ENCODE measurements at regions not wholly inside any gene's neighbourhood (a gene's known extent, or its start where the extent isn't known, plus 50 kb on each side); places are given as distances from the start of the nearest gene placed in this dataset.

DNA sequence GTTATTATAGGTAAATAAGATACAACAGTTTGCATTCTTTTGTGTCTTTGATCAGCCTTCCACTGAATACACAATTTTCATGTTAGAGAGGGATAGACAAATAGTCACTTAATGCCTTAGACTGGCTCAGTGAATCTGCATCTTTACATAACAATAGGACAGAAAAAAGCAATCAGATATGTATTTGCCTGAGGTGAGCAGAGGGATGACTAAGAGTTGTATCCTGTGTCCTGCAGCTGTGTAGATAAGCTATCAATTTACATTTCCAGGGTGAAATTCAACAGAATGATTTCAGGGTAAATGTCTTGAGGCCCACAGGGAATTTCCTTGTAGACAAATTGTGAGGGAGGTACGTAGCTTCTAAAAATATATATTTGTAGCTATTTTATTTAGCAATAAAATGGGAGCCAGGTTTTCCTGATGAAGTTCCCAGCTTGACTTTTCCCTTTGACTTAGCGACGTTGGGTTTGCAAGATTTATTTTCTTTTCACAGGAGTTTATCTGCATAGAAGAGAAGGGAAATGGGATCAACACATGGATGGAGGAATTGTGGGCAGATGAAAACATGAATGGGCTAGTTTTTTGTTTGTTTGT lies 586.1 kb upstream of the CDH6 start:
- DNase-seq, result no peak
- WGBS, 2 donors, result 54 to 63% methylated on average over 3 of the region's 3 CpGs
- Histone ChIP-seq H3K36me3 (ENCODE audit: low read depth, missing control alignments) (no peaks in the 10 kb centered on the region), H3K27me3 (no peaks in the 10 kb centered on the region), H3K27ac (no peak overlapping the region), H3K9me3 (no peaks in the 10 kb centered on the region), H3K4me3 (no peak overlapping the region), H3K4me1 (no peaks in the 10 kb centered on the region)
- intact Hi-C loops (cut with DNase I; ENCODE audit: low total_unique reads), result no loop called here
- no peak for TF ChIP-seq POLR2A (IDR thresholded peaks at IDR 0.05)
- TF ChIP-seq, protein P1, sequence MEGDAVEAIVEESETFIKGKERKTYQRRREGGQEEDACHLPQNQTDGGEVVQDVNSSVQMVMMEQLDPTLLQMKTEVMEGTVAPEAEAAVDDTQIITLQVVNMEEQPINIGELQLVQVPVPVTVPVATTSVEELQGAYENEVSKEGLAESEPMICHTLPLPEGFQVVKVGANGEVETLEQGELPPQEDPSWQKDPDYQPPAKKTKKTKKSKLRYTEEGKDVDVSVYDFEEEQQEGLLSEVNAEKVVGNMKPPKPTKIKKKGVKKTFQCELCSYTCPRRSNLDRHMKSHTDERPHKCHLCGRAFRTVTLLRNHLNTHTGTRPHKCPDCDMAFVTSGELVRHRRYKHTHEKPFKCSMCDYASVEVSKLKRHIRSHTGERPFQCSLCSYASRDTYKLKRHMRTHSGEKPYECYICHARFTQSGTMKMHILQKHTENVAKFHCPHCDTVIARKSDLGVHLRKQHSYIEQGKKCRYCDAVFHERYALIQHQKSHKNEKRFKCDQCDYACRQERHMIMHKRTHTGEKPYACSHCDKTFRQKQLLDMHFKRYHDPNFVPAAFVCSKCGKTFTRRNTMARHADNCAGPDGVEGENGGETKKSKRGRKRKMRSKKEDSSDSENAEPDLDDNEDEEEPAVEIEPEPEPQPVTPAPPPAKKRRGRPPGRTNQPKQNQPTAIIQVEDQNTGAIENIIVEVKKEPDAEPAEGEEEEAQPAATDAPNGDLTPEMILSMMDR (IDR thresholded peaks at IDR 0.05), result no peak

DNA sequence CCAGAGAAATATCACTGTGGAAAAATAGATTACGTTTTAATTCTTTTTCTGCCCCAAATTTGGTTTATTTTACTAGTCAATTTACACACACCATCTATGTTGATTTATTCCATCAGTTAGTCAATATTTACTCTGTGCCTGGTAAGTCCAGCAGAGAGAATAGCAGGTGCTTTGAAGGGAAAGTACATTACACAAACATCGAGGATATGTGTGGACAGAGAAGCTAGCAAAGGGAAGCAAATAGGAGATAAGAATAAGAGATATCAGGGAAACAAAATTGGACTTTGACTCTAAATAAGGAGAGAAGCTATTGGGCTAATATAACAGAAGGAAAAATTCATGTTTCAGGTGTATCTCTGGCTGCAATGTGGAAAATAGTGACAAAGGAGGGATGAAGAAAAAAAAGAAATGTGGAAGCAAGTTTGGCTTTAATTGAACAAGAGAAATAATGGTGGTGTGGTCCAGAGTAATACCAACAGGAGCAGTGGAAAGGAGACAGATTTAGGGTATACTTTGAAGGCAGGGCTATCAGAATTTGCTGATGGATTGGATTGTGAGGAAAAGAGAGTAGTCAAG lies 587.7 kb upstream of the CDH6 start:
- 75 to 78% methylated on average over 2 of the region's 2 CpGs for WGBS, 2 donors
- TF ChIP-seq, protein P1 (IDR thresholded peaks at IDR 0.05), result no peak
- no peak for TF ChIP-seq POLR2A (IDR thresholded peaks at IDR 0.05)
- intact Hi-C loops (cut with DNase I; ENCODE audit: low total_unique reads), result no loop called here
- Histone ChIP-seq H3K4me1 (no peaks in the 10 kb centered on the region), H3K27me3 (no peaks in the 10 kb centered on the region), H3K4me3 (no peak overlapping the region), H3K9me3 (no peaks in the 10 kb centered on the region), H3K36me3 (ENCODE audit: low read depth, missing control alignments) (no peaks in the 10 kb centered on the region), H3K27ac (no peak overlapping the region)
- DNase-seq, result no peak

DNA sequence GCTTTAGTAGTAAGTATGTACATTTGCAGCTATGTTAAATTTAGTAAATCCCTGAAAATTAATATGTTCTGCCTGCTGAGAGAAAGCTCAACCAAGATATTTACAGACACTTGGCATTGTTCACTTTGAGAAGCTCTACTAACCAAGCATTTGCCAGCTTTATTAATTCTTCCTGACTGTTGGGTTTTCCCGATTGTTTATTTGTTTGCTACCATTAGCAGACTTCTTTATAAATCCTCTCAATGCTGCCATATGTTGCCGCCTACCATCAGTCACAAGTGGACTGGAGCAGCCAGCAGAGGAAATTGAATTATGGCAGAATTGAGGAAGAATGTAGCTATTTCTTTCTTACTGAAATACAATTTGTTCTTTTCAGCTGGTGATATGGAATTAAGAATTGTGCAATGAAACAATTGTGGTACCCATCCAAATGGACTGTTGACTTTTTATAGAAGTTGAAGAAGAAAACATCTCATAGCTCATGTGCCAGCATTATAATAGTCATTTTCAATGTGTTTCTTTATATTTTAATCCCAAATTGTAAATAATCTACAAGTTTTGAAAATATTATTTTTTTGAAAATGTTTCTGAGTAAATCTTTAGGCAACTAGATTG lies 588.7 kb upstream of the CDH6 start:
- Histone ChIP-seq H3K4me1 (no peaks in the 10 kb centered on the region), H3K36me3 (ENCODE audit: low read depth, missing control alignments) (no peaks in the 10 kb centered on the region), H3K27ac (no peak overlapping the region), H3K9me3 (no peaks in the 10 kb centered on the region), H3K27me3 (no peaks in the 10 kb centered on the region), H3K4me3 (no peak overlapping the region)
- WGBS, 2 donors, result 76 to 90% methylated on average over 2 of the region's 2 CpGs
- intact Hi-C loops (cut with DNase I; ENCODE audit: low total_unique reads), result no loop called here
- DNase-seq, result no peak
- TF ChIP-seq, protein P1 (IDR thresholded peaks at IDR 0.05), result no peak
- TF ChIP-seq POLR2A (IDR thresholded peaks at IDR 0.05), result no peak

DNA sequence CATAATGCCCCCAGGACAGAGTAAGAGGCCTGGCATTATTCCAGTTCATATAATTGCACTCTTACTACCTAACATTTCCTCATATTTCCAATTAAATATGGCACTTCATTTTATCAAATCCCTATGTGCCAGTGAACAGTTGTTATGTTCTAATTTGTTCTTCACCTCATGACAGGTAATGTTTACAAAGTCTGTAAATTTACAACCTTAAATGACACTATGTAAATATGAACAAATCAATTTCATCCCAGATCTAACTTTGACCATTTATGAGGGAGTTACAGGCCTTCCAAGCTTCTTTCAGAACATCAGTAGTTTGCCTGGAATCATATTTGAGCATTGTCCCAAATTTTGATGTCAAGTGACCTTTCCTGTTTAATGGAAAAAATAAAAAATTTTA lies 592.6 kb upstream of the CDH6 start:
- Histone ChIP-seq H3K36me3 (ENCODE audit: low read depth, missing control alignments) (no peaks in the 10 kb centered on the region), H3K27ac (no peak overlapping the region), H3K4me1 (no peaks in the 10 kb centered on the region), H3K9me3 (no peaks in the 10 kb centered on the region), H3K4me3 (no peak overlapping the region), H3K27me3 (no peaks in the 10 kb centered on the region)
- intact Hi-C loops (cut with DNase I; ENCODE audit: low total_unique reads), result no loop called here
- no peak for TF ChIP-seq POLR2A (IDR thresholded peaks at IDR 0.05)
- TF ChIP-seq, protein P1 (IDR thresholded peaks at IDR 0.05), result no peak
- no peak for DNase-seq

Measured in testis (tissue), 2 donors.